ENCODE measurements at regions not wholly inside any gene's neighbourhood (a gene's known extent, or its start where the extent isn't known, plus 50 kb on each side); places are given as distances from the start of the nearest gene placed in this dataset.

DNA sequence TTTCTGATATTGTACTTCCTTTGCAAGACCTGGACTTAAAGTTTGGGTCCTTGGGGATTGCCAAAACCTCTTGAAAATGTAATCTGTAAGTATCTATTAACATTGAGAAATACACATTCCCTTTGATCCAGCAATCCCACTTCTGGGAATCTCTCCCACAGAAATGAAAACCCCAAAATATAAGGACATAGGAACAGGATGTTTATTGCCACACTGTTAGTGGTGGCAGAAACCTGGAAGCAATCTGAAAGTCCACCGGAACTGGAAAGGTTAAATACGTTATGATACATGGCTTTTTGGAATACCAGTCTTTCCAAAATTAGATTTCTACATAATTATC lies 71.2 kb upstream of the STX18 start:
- TF ChIP-seq EZH2 (IDR thresholded peaks at IDR 0.05; ENCODE audit: insufficient read depth, poor library complexity, severe bottlenecking) (no peak), EZH2phosphoT487 (IDR thresholded peaks at IDR 0.05; ENCODE audit: insufficient read depth, low read depth) (no peak)

All from GM23248 (cell line).